GM21717 (cell line): ENCODE measurements at regions not wholly inside any gene's neighbourhood (a gene's known extent, or its start where the extent isn't known, plus 50 kb on each side); places are given as distances from the start of the nearest gene placed in this dataset.

ENCODE experiments used
- ATAC-seq: cut with Tn5 transposase; IDR thresholded peaks from one replicate; pipeline ENCODE4 v1.9.1; 2021; ENCODE audit warnings: mild to moderate bottlenecking, moderate library complexity; ENCODE audit not compliant: unreplicated experiment

DNA sequence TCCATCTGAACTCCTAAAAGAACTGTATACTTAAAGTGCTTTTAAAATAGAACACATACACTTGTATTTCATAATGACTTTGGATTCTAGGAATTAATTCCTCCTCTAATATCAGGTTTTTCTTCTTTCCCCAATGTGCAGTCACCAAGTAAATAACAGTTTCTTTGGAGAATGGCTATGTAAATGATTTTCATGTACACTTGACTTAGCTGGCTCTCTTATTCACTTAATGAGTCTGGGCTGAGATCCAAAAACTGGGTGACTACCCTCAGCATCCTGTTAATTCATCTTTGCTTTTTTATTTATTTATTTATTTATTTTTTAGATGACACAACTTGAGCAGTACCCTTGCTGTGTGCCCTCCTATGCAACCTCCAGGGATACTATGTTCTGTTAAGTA, 1003.7 kb downstream of the SLITRK1 start:
- ATAC-seq, result no peak

DNA sequence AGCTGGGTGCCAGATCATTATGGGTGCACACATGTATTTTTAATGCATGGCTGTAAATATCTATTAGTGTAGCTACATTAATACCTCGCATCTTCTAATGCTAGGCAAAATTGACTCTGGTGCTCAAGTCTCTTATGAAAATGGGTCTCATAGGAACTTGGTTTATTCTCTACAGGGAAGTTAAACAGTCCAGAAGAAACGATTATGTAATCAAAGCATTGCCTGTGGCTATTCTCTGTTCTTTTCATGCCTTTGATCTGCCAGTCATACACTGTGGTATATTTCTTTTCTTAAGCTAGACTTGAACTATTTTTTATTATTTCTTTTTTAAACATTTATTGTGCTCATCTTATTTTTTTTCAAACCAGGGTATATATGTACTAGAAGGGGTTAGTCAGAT, 1015.0 kb downstream of the SLITRK1 start:
- ATAC-seq, result no peak

DNA sequence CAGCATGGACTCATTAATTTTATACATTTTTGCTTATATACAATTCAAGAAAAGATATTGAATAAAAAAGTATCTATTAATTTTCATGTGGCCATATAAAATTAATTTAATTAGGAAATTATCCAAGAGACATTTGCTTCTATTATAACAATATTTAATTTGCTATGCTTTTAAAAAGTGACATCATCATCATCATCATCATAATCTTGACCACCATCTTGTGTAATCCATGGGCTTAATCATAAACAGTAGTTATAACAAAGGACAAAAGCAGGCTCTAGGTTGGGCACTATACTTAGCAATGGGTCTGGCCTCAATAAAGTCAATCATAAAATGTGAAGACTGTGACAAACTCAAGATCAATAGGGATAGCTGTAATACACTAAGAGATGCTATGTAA, 1031.6 kb downstream of the SLITRK1 start:
- ATAC-seq, result no peak

DNA sequence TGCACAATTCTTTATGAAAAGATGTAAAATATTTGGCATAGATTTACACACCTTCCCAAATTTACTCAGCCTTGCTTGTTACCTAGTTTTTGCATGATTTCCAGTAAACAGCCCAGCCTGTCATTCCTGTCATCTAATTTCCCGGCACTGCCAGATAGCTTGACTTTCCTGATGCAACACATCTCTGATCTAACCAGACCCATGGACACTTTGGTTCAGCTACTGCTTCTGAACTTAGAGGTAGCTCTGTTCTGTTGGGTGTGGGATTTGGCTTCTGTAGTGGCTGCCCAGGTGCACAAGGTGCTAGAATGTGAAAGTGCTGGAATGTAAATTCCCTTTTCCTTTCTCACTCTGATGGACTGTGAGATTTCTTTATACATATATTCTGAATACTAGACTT, 1033.5 kb downstream of the SLITRK1 start:
- ATAC-seq, result no peak

DNA sequence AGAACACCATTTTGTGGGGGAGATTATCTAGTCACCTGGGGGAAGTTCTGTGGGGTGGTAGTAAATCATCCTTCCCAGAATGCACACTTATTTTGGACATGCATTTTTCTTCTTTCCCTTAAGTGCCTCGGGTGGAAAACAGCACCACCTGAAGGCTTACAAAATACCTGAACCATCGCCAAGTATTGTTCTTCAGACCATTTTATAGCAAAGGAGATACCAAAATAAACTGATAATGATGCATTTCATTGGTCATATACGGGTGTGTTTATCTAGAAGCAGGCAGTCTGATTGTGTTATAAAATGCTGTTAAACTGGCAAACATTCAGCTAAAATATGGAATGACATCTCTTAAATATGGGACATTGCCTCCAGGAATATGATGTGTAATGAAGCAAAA, 1034.7 kb downstream of the SLITRK1 start:
- ATAC-seq, result no peak

DNA sequence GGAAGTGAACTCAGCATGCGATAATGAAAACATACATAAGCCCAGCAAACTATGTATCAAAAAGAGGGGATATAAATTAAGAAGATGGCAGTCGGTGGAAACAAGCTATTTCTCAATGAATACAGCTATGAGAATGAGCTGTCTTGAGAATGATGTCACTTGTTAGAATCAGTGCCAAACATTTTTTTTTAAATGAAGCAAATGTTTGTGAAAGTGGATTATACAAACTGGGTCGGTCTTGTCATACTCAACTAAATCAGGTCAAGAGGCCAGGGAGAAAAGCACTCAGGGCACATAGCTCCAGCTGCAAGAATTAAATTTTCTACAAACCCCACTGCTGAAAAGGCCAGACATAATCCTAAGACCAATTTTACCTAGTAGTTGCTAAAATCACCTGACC, 1048.4 kb downstream of the SLITRK1 start:
- ATAC-seq, result no peak

DNA sequence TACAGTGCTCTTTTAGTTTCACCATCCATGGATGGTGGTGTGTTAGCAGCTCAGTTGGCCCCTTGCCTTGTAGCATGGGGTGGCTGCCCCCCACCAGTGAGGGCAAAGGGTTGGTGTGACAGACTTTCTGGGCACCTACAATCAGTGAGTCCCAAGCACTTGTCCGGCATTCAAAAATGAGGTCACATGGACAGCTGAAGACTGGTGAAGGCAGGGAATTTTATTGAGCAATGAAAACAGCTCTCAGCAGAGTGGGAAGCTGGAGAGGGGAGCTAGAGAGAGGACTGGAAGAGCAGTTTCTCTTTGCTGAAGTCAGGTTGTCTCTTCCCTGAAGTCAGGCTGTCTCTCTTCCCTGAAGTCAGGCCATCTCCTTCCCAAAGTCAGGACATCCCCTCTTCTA, 1053.2 kb downstream of the SLITRK1 start:
- ATAC-seq, result no peak

DNA sequence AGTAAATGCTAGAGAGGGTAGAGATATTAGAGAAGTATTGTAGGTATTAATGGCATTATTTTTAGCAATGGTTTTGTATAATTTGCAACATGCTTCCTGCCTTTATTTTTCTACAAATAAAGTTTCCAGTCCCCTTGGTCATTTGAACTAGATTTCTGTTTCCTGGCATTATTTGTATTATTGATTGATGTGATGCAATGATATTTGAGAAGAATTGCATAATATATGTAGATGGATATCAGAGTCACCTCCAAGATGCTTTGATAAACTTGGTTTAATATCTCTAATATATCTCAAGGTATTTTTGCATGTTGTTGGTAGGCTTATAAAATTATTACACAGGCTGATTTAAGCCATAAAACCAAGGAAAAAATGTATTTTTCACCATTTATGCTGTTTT, 1054.5 kb downstream of the SLITRK1 start:
- ATAC-seq, result no peak

DNA sequence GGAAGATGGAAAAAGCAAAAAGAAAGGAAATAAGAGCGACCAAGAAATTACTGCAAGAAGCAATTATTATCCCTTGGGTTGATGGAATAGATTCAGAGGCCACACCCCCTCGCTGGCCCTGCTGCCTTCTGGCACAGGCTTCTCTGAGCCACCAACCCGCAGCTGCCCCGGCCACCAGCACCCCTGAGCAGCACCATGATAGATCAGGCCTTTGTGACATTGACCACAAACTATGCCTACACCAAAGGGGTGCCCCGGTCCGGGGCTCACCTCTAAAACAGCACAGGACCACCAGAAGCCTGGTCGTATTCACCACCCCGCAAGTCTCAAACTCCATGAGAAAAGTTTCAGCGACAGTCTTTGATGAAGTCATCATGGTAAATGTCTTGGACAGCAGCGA, 1059.3 kb downstream of the SLITRK1 start:
- no peak for ATAC-seq

DNA sequence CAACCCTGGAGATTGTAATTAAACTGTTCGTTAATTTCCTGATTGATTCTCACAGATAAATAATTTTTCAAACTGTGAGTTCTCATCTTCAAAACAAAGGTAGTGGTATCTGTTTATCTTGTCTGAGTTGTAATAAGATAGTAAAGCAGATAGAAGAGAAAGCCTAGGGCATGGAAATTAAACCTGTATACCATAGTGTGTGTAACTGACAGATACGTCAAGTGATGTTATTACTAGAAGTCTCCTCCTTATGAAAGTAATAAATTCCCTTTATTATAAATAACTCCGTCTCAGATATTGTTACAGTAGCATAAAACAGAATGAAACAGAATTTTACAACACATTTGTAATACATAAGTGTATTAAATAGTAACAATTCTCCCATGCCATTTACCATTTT, 1065.1 kb downstream of the SLITRK1 start:
- ATAC-seq, result no peak

DNA sequence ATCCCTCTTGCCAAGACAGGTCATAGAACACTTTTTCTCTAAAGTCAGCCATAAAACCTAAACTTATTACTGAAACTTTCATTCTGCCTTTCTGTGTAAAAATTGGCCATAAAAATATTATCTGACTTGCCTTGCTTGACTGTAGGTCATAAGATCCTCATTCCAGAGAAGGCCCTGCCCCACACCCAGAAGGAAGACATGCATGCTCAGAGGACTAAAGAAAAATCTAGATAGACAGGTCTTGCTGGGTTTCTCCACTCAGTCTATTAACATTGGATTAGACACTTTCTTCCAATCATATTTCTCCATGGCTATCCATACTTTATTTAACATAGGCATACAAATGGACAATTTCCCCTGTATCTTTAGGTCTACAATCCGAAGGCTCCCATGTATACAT, 1066.5 kb downstream of the SLITRK1 start:
- no peak for ATAC-seq

DNA sequence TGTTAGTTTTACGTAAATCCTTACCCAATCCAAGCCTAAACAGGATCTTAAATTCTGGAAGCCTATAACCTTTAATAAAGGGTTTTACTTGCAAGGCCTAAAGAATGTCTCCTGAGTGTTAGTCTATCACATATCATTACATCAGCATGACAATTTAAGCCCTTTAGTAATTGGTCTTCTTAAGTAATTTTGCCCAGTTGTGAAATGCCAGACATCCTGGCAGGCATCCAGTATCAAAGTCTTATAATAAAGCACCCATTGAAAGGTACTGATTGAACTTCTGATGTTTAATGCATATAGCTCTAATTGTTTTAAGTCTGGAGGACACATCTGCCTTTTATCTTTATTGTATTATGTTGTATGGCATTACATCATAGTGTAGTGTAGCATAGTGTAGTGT, 1078.9 kb downstream of the SLITRK1 start:
- ATAC-seq, result no peak

DNA sequence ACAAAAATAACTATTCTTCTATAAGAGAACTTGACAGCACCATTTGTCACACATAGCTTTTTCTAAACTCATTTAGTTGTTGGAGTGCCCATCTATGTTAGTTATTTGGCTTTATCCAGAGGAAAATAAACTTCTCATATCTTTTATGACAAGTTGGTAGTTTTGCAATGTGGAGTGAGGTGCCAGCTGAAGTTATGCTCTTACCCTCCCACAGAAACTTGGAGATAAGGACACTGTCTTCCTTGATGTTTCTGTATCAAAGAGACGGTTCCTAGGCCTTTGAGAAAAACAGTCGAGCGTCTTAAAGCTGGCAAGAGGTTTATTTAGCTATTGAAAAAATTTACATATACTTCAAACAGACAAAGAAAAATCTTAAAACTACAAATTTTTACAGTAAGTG, 1079.7 kb downstream of the SLITRK1 start:
- no peak for ATAC-seq

DNA sequence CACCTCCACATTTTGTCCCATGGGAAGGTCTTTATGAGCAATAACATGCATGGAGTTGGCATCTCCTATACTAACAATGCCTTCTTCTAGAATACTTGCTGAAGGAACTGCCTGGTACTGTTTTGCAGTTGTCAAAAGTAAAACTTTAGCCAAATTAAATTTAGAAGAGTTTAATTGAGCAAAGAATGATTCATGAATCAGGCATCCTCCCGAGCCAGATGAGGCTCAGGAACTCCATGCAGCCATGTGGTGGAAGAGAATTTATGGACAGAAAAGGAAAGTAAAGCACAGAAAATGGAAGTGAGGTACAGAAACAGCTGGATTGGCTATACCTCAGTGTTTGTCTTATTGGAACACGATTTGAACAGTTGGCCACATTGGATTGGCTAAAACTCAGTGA, 1081.9 kb downstream of the SLITRK1 start:
- ATAC-seq, result no peak

DNA sequence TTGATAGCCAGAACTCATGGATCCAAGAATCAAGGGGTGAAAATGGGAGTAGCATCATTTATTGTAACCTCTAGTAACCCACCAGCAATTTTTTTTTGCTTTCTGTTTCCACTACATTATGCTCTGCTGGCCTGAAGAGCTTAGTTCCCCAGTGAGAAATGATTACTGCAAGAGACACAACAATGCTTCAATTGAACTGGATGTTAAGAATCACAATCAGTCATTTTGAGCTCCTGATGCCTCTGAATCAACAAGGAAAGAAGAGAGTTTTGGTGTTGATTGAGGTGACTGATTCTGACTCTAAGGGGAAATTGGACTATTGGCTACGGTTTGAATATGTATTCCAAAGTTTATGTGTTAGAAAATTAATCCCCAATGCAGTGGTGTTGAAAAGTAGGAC, 1084.4 kb downstream of the SLITRK1 start:
- no peak for ATAC-seq

DNA sequence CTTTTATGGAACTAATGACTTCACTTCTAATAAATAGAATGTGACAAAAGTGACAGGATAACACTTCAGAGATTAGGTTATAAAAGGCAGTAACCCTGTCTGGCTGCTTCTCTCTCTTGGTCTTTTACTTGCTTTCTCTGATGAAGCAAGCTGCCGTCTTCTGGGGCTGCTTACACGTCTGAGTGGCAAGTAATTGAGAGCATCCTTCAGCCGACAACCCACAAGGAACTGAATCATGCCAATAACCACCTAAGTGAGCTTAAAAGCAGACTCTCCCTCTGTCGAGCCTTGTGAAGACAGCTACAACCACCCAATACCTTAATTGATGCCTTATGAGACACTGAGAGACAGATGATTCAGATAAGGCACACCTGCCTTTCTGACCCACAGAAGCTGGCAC, 1091.2 kb downstream of the SLITRK1 start:
- ATAC-seq, result no peak

DNA sequence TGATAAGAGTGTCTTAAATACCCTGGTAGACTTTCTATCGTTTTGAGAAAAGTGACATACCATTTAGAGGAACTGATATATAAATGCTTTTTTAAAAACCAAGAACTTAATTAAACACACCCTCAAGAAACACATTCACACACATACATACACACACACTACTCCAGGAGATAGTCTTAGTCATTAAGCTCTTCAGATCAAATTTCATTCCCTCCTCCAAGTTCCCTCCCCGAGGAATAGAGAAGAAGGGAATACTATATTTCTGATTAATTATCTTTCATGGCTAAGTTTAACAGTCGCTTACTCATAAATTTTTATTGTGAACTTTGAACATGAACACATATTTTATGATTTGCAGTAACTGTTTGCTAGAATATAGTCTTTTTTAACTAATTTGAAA, 1109.5 kb downstream of the SLITRK1 start:
- ATAC-seq, result no peak

DNA sequence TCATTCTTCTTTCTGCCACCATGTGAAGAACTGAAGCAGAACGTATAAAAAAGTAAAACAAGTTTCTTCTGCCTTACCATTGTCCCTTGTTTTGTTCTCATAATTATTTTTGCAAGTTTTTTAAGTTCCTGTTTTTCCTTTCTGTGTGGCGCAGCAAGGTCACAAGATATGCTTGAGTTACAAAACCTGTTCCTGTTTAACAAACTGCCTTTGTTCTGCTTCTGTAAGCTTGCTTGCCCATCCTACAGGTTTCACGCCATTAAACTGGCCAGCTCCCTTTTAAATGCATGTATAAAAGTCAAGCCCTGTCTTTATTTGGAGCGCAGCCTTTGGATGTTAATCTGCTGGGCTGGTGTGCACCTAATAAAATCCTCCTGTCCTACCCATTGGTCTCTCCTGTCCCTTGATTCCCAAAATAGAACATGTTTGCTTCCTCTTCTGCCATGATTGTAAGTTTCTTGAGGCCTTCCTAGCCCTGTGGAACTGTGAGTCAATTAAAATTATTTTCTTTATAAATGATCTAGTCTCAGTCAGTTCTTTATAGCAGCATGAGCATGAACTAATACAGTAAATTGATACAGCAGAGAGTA, 1115.4 kb downstream of the SLITRK1 start:
- no peak for ATAC-seq

DNA sequence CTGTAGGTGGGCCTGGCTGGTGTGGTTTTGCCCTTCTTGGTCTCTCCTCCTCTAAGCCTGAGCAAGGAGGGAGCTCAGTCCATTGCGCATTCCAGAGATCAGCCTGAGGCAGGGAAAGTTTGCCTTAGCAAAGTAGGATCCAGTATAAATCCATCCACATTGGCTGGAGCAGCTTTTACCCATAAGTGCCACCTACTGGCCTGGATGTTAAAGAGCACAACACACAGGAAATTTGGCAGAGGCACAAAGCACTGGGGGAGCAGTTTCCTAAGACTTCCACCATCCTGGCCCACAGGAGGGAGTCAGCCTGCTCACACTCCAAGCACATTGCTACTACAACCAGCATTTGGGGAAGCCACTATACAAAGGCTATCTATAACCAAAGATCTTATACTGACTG, 1124.2 kb downstream of the SLITRK1 start:
- no peak for ATAC-seq

DNA sequence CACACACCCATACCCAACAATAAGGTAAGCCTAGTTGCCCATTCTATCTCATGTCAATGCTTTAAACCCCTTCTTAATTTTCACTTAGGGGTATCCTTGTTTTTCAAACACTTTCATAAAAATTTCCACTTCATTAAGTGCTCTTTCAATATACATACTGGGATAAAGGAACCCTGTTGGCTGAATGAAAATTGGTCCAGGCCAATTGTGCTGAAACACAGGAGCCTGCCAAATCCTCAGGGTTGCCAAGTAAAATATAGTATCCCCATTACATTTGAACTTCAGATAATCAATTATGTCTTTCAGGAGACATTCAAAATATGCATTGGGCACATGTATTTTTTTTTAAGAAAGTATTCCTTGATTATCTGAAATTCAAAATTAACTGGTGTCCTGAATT, 1131.1 kb downstream of the SLITRK1 start:
- no peak for ATAC-seq

DNA sequence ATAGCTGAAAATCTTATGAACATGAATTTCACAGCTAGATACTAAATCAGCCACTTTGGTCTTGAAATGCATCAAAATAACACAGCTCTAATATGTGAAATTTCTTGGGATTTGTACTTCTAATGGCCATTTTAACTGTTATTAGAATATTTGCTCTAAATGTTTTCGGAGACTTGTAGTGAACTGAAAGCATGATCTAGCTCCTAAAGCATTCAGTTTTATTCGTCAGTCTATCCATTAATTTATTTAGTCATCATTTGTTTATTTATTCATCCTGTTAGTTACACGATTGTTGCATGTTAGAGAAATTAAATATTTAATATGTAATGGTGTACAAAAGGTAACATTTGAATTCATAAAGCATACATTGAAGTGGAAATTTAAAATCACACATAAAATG, 1132.7 kb downstream of the SLITRK1 start:
- ATAC-seq, result no peak

DNA sequence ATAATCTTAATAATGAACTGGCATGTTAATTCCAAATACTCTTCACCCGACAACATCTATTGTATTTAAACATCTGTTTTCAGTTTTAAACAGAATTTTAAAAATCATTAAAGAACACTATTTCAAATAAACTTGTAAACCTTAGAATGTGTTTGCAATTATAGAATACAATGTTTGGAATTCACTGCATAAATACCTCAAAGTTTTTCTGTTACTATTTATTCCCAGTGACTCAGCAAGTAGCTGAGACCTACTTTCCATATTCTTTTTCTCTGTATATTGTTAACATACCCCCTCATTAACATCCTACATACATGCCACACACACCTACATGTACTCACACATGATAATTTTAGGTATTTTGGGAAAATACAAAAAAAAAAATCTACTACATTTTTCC, 1134.3 kb downstream of the SLITRK1 start:
- no peak for ATAC-seq

DNA sequence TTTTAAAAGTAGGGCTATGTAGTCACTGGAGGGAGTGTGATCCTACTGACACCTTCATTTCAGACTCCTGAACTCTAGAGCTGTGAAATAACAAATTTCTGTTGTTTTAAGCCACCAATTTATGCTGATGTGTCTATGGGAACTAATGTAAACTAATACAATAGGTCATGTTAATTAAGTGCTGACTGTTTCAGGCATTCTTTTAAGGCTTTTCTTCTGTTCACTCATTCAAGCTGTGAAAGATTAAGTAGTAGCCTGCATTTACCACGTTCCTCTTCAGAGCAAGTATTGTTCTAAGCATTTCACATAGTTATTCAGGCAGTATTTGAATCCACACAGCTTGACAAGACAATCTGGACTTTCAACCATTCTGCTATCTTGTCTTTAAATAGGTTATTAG, 1135.0 kb downstream of the SLITRK1 start:
- ATAC-seq, result no peak

DNA sequence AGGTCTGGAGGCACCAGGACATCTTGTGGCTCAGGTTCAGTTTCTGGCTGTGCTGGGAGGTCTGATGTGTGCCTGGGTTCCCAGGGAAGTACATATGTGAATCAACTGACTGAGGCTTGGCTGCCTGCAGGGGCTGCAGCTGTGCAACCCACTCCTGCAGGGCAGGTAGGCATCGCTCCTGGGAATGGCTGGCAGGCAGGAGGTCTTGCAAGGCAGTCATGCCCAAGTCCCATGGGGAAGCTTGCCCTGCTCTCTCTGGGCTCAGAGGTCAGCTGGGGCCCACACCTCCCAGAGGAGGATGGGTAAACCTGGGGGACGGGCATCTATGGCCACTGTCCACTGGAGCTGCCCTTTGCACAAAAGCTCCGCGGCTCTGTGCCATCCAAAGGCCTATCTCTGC, 1141.8 kb downstream of the SLITRK1 start:
- no peak for ATAC-seq
